ENCODE measurements at regions not wholly inside any gene's neighbourhood (a gene's known extent, or its start where the extent isn't known, plus 50 kb on each side); places are given as distances from the start of the nearest gene placed in this dataset.

- Histone ChIP-seq H3K9me3 (ENCODE audit: control insufficient read depth in 2 of 3, insufficient read depth in 1 of 3, low read length in 3 of 3) (no peaks in the 10 kb centered on the region), H3K9ac (ENCODE audit: low read length in 3 of 3) (no peak overlapping the region), H3K4me3 (ENCODE audit: low read length in 3 of 3) (no peak overlapping the region), H3K4me1 (ENCODE audit: control insufficient read depth in 2 of 3, insufficient read depth in 2 of 3, low read depth in 1 of 3, low read length in 3 of 3) (no peaks in the 10 kb centered on the region), H3K27me3 (ENCODE audit: control insufficient read depth, insufficient read depth, low read length) (no peaks in the 10 kb centered on the region), H3K36me3 (ENCODE audit: control insufficient read depth in 2 of 3, insufficient read depth in 3 of 3, low read length in 3 of 3) (no peaks in the 10 kb centered on the region), H3K27ac (ENCODE audit: low read depth in 2 of 2, low read length in 2 of 2) (no peak overlapping the region)
- TF ChIP-seq CTCF (IDR thresholded peaks at IDR 0.05; ENCODE audit: borderline replicate concordance, extremely low read depth, insufficient read depth): no peak
- DNase-seq (no peak), FAIRE-seq (no peak)
- intact Hi-C loops (cut with DNase I): no loop called here
Measured at GRCh38 chr5:106880656-106881055, 790.1 kb downstream of the EFNA5 start.

- FAIRE-seq (no peak), DNase-seq (no peak)
- no peak overlapping the region for H3K27ac ChIP-seq (ENCODE audit: low read depth in 2 of 2, low read length in 2 of 2)
- no peaks in the 10 kb centered on the region for H3K4me1 ChIP-seq (ENCODE audit: control insufficient read depth in 2 of 3, insufficient read depth in 2 of 3, low read depth in 1 of 3, low read length in 3 of 3)
- TF ChIP-seq CTCF (IDR thresholded peaks at IDR 0.05; ENCODE audit: borderline replicate concordance, extremely low read depth, insufficient read depth): no peak
- no peaks in the 10 kb centered on the region for H3K9me3 ChIP-seq (ENCODE audit: control insufficient read depth in 2 of 3, insufficient read depth in 1 of 3, low read length in 3 of 3)
- no peak overlapping the region for H3K9ac ChIP-seq (ENCODE audit: low read length in 3 of 3)
- intact Hi-C loops (cut with DNase I): no loop called here
- no peaks in the 10 kb centered on the region for H3K36me3 ChIP-seq (ENCODE audit: control insufficient read depth in 2 of 3, insufficient read depth in 3 of 3, low read length in 3 of 3)
- H3K4me3 ChIP-seq (ENCODE audit: low read length in 3 of 3): no peak overlapping the region
- no peaks in the 10 kb centered on the region for H3K27me3 ChIP-seq (ENCODE audit: control insufficient read depth, insufficient read depth, low read length)
Measured at GRCh38 chr5:106877881-106878280, 792.9 kb downstream of the EFNA5 start.

- H3K27me3 ChIP-seq (ENCODE audit: control insufficient read depth, insufficient read depth, low read length): no peaks in the 10 kb centered on the region
- FAIRE-seq (no peak), DNase-seq (no peak)
- no peaks in the 10 kb centered on the region for H3K4me1 ChIP-seq (ENCODE audit: control insufficient read depth in 2 of 3, insufficient read depth in 2 of 3, low read depth in 1 of 3, low read length in 3 of 3)
- H3K36me3 ChIP-seq (ENCODE audit: control insufficient read depth in 2 of 3, insufficient read depth in 3 of 3, low read length in 3 of 3): no peaks in the 10 kb centered on the region
- H3K9me3 ChIP-seq (ENCODE audit: control insufficient read depth in 2 of 3, insufficient read depth in 1 of 3, low read length in 3 of 3): no peaks in the 10 kb centered on the region
- intact Hi-C loops (cut with DNase I): no loop called here
- no peak overlapping the region for H3K4me3 ChIP-seq (ENCODE audit: low read length in 3 of 3)
- TF ChIP-seq CTCF (IDR thresholded peaks at IDR 0.05; ENCODE audit: borderline replicate concordance, extremely low read depth, insufficient read depth): no peak
- H3K9ac ChIP-seq (ENCODE audit: low read length in 3 of 3): no peak overlapping the region
- H3K27ac ChIP-seq (ENCODE audit: low read depth in 2 of 2, low read length in 2 of 2): no peak overlapping the region
Measured at GRCh38 chr5:106876665-106877194, 794.0 kb downstream of the EFNA5 start.

DNA sequence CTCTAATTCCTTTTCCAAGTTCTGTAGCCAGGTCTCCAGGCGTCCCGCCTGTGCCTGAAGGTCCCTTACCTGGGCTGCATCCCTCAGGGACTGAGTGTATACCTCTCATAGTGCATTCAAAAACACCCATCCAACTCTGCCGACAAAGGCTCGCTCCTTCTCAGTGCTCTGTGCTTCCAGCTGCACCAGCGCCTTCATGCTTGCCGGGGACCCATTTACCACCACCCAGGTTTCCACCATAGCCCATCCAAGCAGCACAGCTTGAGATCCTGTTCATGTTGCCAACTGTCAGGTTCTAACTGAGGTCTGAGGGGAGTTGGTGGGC lies 794.5 kb downstream of the EFNA5 start:
- no peaks in the 10 kb centered on the region for H3K27me3 ChIP-seq (ENCODE audit: control insufficient read depth, insufficient read depth, low read length)
- TF ChIP-seq CTCF (IDR thresholded peaks at IDR 0.05; ENCODE audit: borderline replicate concordance, extremely low read depth, insufficient read depth): no peak
- DNase-seq: no peak
- H3K4me3 ChIP-seq (ENCODE audit: low read length in 3 of 3): no peak overlapping the region
- H3K9me3 ChIP-seq (ENCODE audit: control insufficient read depth in 2 of 3, insufficient read depth in 1 of 3, low read length in 3 of 3): no peaks in the 10 kb centered on the region
- H3K4me1 ChIP-seq (ENCODE audit: control insufficient read depth in 2 of 3, insufficient read depth in 2 of 3, low read depth in 1 of 3, low read length in 3 of 3): no peaks in the 10 kb centered on the region
- no peak for FAIRE-seq
- H3K27ac ChIP-seq (ENCODE audit: low read depth in 2 of 2, low read length in 2 of 2): no peak overlapping the region
- intact Hi-C loops (cut with DNase I): no loop called here
- H3K36me3 ChIP-seq (ENCODE audit: control insufficient read depth in 2 of 3, insufficient read depth in 3 of 3, low read length in 3 of 3): no peaks in the 10 kb centered on the region
- no peak overlapping the region for H3K9ac ChIP-seq (ENCODE audit: low read length in 3 of 3)
